T-helper 1 cell treated with Interleukin-12 subunit alpha and Interleukin-12 subunit beta and Interleukin-4 antibody, amounts not matched to agents 30 μg/mL and 1 μg/mL, for 36 hours (primary cell): ENCODE measurements at regions not wholly inside any gene's neighbourhood (a gene's known extent, or its start where the extent isn't known, plus 50 kb on each side); places are given as distances from the start of the nearest gene placed in this dataset.

ENCODE experiments used
- H3K27ac Mint-ChIP-seq: one replicate; pipeline ENCODE4 v1.8.0; 2021; ENCODE audit warnings: mild to moderate bottlenecking, mixed read lengths
- H3K27me3 Mint-ChIP-seq: one replicate; pipeline ENCODE4 v1.8.0; 2021; ENCODE audit warnings: low read depth, mixed read lengths
- H3K36me3 Mint-ChIP-seq: one replicate; pipeline ENCODE4 v1.8.0; 2021; ENCODE audit warnings: low read depth, mixed read lengths
- H3K4me1 Mint-ChIP-seq: one replicate; pipeline ENCODE4 v1.8.0; 2021; ENCODE audit warnings: low read depth, mixed read lengths
- H3K4me3 Mint-ChIP-seq: one replicate; pipeline ENCODE4 v1.8.0; 2021; ENCODE audit warnings: mild to moderate bottlenecking, moderate library complexity, mixed read lengths
- H3K9me3 Mint-ChIP-seq: one replicate; pipeline ENCODE4 v1.8.0; 2021; ENCODE audit warnings: mixed read lengths

GRCh38 chr14:51780741-51781140, 79.7 kb upstream of the GNG2 start:
- Mint-ChIP-seq H3K27ac (no peak overlapping the region), H3K9me3 (no peaks in the 10 kb centered on the region), H3K27me3 (peaks cover 37% of the 10 kb centered on the region), H3K4me1 (peaks cover 7% of the 10 kb centered on the region), H3K4me3 (no peak overlapping the region), H3K36me3 (no peaks in the 10 kb centered on the region)

GRCh38 chr14:51781381-51781780, 79.0 kb upstream of the GNG2 start:
- Mint-ChIP-seq H3K27ac (no peak overlapping the region), H3K4me1 (peaks cover 5% of the 10 kb centered on the region), H3K4me3 (no peak overlapping the region), H3K27me3 (peaks cover 41% of the 10 kb centered on the region), H3K9me3 (peaks cover 5% of the 10 kb centered on the region), H3K36me3 (no peaks in the 10 kb centered on the region)

DNA sequence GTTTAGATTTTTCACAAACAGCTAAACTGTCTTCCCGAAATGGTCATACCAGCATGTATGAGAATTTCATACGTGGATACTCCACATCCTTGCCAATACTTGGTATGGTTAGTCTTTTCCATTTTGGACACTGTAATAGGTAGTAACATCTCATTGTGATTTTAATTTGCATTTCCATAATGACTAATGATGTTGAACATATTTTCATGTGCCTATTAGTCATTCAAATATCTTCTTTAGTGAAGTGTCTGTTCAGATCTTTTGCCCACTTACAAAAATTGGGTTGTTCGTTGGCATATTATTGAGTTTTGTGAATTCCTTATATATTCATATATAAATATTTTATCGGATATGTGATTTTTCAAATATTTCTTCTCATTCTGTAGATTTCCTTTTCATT, 78.0 kb upstream of the GNG2 start:
- peaks cover 50% of the 10 kb centered on the region for H3K27me3 Mint-ChIP-seq
- H3K27ac Mint-ChIP-seq, result no peak overlapping the region
- peaks cover 12% of the 10 kb centered on the region for H3K9me3 Mint-ChIP-seq

GRCh38 chr14:51783765-51784164, 76.6 kb upstream of the GNG2 start:
- no peak overlapping the region for H3K27ac Mint-ChIP-seq
- H3K36me3 Mint-ChIP-seq, result no peaks in the 10 kb centered on the region
- no peak overlapping the region for H3K4me3 Mint-ChIP-seq
- H3K9me3 Mint-ChIP-seq, result peaks cover 12% of the 10 kb centered on the region
- H3K4me1 Mint-ChIP-seq, result peaks cover 5% of the 10 kb centered on the region
- H3K27me3 Mint-ChIP-seq, result peaks cover 44% of the 10 kb centered on the region

More for the DNA sequence above, 78.0 kb upstream of the GNG2 start:
- Mint-ChIP-seq H3K4me3 (no peak overlapping the region), H3K4me1 (peaks cover 5% of the 10 kb centered on the region), H3K36me3 (no peaks in the 10 kb centered on the region)

GRCh38 chr14:51784466-51784865, 75.9 kb upstream of the GNG2 start:
- Mint-ChIP-seq H3K9me3 (peaks cover 15% of the 10 kb centered on the region), H3K27ac (no peak overlapping the region), H3K27me3 (peaks cover 48% of the 10 kb centered on the region), H3K4me1 (peaks cover 4% of the 10 kb centered on the region), H3K4me3 (no peak overlapping the region), H3K36me3 (no peaks in the 10 kb centered on the region)

GRCh38 chr14:51786227-51786626, 74.2 kb upstream of the GNG2 start:
- Mint-ChIP-seq H3K27me3 (peaks cover 60% of the 10 kb centered on the region), H3K4me1 (no peaks in the 10 kb centered on the region), H3K27ac (no peak overlapping the region), H3K9me3 (peaks cover 15% of the 10 kb centered on the region), H3K4me3 (no peak overlapping the region), H3K36me3 (no peaks in the 10 kb centered on the region)

- Mint-ChIP-seq H3K36me3 (no peaks in the 10 kb centered on the region), H3K4me3 (no peak overlapping the region), H3K27ac (no peak overlapping the region), H3K4me1 (no peaks in the 10 kb centered on the region), H3K9me3 (peaks cover 15% of the 10 kb centered on the region), H3K27me3 (peaks cover 58% of the 10 kb centered on the region)
Observed at GRCh38 chr14:51787352-51787751, 73.1 kb upstream of the GNG2 start.

DNA sequence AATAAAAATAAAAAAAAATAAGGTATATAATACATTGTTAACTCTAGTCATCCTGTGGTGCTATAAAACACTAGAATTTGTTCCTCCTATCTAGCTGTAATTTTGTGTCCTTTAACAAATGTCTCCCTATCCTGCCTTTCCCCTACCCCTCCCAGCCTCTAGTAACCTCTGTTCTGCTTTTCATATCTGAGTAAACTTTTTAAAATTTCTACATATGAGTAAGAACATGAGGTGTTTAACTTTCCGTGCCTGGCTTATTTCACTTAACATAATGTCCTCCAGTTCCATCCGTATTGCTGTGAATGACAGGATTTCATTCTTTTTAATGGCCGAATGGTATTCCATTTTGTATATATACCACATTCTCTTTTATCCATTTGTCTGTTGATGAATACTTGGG, 71.3 kb upstream of the GNG2 start:
- Mint-ChIP-seq H3K4me1 (no peaks in the 10 kb centered on the region), H3K27me3 (peaks cover 56% of the 10 kb centered on the region), H3K9me3 (peaks cover 15% of the 10 kb centered on the region), H3K27ac (no peak overlapping the region), H3K36me3 (no peaks in the 10 kb centered on the region), H3K4me3 (no peak overlapping the region)

GRCh38 chr14:51789596-51789995, 70.8 kb upstream of the GNG2 start:
- Mint-ChIP-seq H3K27me3 (peaks cover 55% of the 10 kb centered on the region), H3K4me1 (no peaks in the 10 kb centered on the region), H3K27ac (no peak overlapping the region), H3K36me3 (no peaks in the 10 kb centered on the region), H3K9me3 (peaks cover 15% of the 10 kb centered on the region), H3K4me3 (no peak overlapping the region)

DNA sequence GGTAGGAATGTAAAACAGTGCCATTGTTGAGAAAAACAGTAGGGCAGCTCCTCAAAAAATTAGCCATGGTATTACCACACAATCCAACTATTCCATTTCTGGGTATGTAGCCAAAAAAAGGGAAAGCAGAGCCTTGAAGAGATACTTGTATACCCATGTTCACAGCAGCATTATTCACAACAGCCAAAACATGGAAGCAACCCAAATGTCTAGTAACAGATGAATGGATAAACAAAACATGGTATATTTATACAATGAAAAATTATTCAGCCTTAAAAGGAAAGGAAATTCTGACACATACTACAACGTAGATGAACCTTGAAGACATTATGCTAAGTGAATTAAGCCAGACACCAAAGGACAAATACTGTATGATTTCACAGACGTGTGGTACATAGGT, 67.6 kb upstream of the GNG2 start:
- H3K36me3 Mint-ChIP-seq, result no peaks in the 10 kb centered on the region
- H3K9me3 Mint-ChIP-seq, result peaks cover 3% of the 10 kb centered on the region
- no peaks in the 10 kb centered on the region for H3K4me1 Mint-ChIP-seq
- H3K27me3 Mint-ChIP-seq, result peaks cover 31% of the 10 kb centered on the region
- no peak overlapping the region for H3K27ac Mint-ChIP-seq
- no peak overlapping the region for H3K4me3 Mint-ChIP-seq

DNA sequence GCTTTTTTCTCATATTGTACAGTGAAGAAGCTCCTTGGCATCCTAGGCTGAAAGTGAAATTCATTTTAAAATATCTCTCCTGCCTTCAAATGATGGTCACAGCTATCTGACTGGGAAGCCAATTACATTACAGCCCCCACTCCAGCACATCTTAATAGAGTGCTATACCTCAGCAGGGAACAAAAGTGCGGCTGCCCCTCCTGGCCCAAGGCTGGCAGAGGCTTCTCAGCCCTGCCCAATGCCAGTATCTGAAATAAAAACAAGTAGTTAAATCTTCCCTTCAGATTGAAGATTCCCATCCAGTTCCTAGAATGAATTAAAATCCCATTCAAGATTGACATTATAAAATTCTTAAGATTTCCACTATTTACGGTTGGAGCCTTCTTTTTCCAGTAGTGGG, 54.9 kb upstream of the GNG2 start:
- peaks cover 14% of the 10 kb centered on the region for H3K27me3 Mint-ChIP-seq
- no peaks in the 10 kb centered on the region for H3K36me3 Mint-ChIP-seq
- no peak overlapping the region for H3K4me3 Mint-ChIP-seq
- H3K4me1 Mint-ChIP-seq, result no peaks in the 10 kb centered on the region
- no peak overlapping the region for H3K27ac Mint-ChIP-seq
- H3K9me3 Mint-ChIP-seq, result peaks cover 20% of the 10 kb centered on the region

DNA sequence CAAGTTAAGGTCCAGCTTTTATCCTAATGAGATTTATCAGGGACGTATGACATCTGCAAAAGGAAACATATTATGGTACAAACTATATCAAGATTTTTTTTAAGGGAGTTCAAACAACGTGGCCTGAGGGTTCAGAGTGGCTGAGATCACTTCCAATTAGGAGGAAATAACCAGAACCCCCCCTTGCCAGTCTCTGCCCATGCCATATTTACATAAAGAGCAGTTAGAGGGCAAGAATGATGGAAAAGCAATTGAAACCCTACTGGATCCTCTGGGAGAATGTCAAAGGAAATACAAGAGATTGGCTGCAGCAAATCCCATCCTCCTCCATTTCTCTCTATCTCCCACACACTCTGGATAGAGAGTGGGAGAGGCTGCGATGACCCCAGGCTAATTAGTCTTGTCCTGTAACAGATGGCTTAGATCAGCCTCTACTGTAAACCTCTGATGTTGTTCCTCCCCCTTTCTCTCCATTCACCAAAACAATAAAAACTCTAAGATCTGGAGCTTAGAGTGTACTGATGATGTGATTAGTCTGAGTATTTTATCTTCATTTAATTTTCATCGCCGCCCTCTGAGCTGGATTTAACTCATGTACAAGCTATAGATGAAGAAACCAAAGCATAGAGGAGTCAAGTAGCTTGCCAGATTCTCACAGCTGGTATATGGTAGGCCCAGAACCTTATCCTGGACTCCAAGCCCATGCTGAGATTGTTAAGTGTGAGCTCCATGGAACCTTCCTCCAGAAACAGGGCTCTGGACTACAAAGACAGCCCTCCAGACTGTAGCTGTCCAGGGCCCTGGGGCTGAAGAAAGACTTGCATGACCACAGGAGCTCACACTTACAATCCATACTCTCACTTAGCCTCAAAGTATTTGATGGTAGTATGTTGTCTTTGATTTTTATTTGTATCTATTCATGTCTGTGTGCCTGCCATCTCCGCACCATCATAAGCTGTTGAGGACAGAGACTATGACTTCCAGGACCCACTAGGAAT, 54.1 kb upstream of the GNG2 start:
- Mint-ChIP-seq H3K27me3 (peaks cover 14% of the 10 kb centered on the region), H3K36me3 (no peaks in the 10 kb centered on the region), H3K4me3 (no peak overlapping the region), H3K27ac (no peak overlapping the region), H3K4me1 (no peaks in the 10 kb centered on the region), H3K9me3 (peaks cover 14% of the 10 kb centered on the region)

GRCh38 chr14:51807356-51807755, 53.1 kb upstream of the GNG2 start:
- H3K36me3 Mint-ChIP-seq, result no peaks in the 10 kb centered on the region
- no peak overlapping the region for H3K27ac Mint-ChIP-seq
- H3K27me3 Mint-ChIP-seq, result peaks cover 8% of the 10 kb centered on the region
- H3K4me1 Mint-ChIP-seq, result no peaks in the 10 kb centered on the region
- H3K4me3 Mint-ChIP-seq, result no peak overlapping the region
- H3K9me3 Mint-ChIP-seq, result peaks cover 10% of the 10 kb centered on the region
